Fibroblast of mammary gland (primary cell): ENCODE measurements at regions not wholly inside any gene's neighbourhood (a gene's known extent, or its start where the extent isn't known, plus 50 kb on each side); places are given as distances from the start of the nearest gene placed in this dataset.

Experiments
- DNase-seq: peaks from one replicate; pipeline ENCODE4 v3.0.0-alpha.2; 2010; ENCODE audit warnings: low read depth
- H3K4me3 ChIP-seq: 2 replicates; pipeline ENCODE4 v1.5.1; 2011; ENCODE audit warnings: low read depth, mild to moderate bottlenecking, low read length, moderate library complexity; ENCODE audit not compliant: control insufficient read depth
- CTCF ChIP-seq: conservative IDR thresholded peaks from 2 replicates; pipeline ENCODE4 v1.5.1; 2011; ENCODE audit warnings: low read depth, low read length, inconsistent platforms; ENCODE audit not compliant: control insufficient read depth, insufficient read depth

GRCh38 chr6:22899426-22899825 is 330.1 kb downstream of the HDGFL1 start:
- DNase-seq: no peak
- TF ChIP-seq CTCF: no peak

GRCh38 chr6:22903826-22904225 is 334.5 kb downstream of the HDGFL1 start:
- DNase-seq: no peak
- H3K4me3 ChIP-seq: no peak overlapping the region
- TF ChIP-seq CTCF: no peak

More at GRCh38 chr6:22899426-22899825, 330.1 kb downstream of the HDGFL1 start:
- H3K4me3 ChIP-seq: no peak overlapping the region

GRCh38 chr6:22904431-22904830 is 335.1 kb downstream of the HDGFL1 start:
- no peak overlapping the region for H3K4me3 ChIP-seq
- TF ChIP-seq CTCF: no peak

GRCh38 chr6:22906091-22906549 is 336.8 kb downstream of the HDGFL1 start:
- peak; percentile 45 for DNase-seq
- TF ChIP-seq CTCF: peak; percentile 43
- H3K4me3 ChIP-seq: no peak overlapping the region

More at GRCh38 chr6:22904431-22904830, 335.1 kb downstream of the HDGFL1 start:
- no peak for DNase-seq

GRCh38 chr6:22907085-22907484 is 337.7 kb downstream of the HDGFL1 start:
- H3K4me3 ChIP-seq: no peak overlapping the region
- no peak for DNase-seq
- no peak for TF ChIP-seq CTCF

GRCh38 chr6:22910370-22910769 is 341.0 kb downstream of the HDGFL1 start:
- no peak overlapping the region for H3K4me3 ChIP-seq
- TF ChIP-seq CTCF: no peak
- no peak for DNase-seq

GRCh38 chr6:22913612-22914011 is 344.2 kb downstream of the HDGFL1 start:
- no peak for TF ChIP-seq CTCF
- no peak for DNase-seq
- no peak overlapping the region for H3K4me3 ChIP-seq
